ENCODE measurements at regions not wholly inside any gene's neighbourhood (a gene's known extent, or its start where the extent isn't known, plus 50 kb on each side); places are given as distances from the start of the nearest gene placed in this dataset.

- intact Hi-C loops (cut with DNase I), result no loop called here
- H3K27ac ChIP-seq, result no peak overlapping the region
- H3K9me3 ChIP-seq, result no peaks in the 10 kb centered on the region
- H3K36me3 ChIP-seq, result no peaks in the 10 kb centered on the region
- ATAC-seq (no peak), DNase-seq (no peak)
- H3K4me1 ChIP-seq, result no peaks in the 10 kb centered on the region
- TF ChIP-seq CTCF (IDR thresholded peaks at IDR 0.05), result no peak
- no peak overlapping the region for H3K4me3 ChIP-seq
- no peaks in the 10 kb centered on the region for H3K27me3 ChIP-seq
Measured at GRCh38 chr1:168821434-168821833, 92.4 kb upstream of the DPT start.

- no peak for ATAC-seq
- Histone ChIP-seq H3K27ac (no peak overlapping the region), H3K9me3 (no peaks in the 10 kb centered on the region), H3K27me3 (no peaks in the 10 kb centered on the region), H3K4me1 (no peaks in the 10 kb centered on the region), H3K4me3 (no peak overlapping the region), H3K36me3 (no peaks in the 10 kb centered on the region)
- intact Hi-C loops (cut with DNase I), result no loop called here
- no peak for TF ChIP-seq CTCF (IDR thresholded peaks at IDR 0.05)
- no peak for DNase-seq
Measured at GRCh38 chr1:168822911-168823310, 93.9 kb upstream of the DPT start.

- TF ChIP-seq CTCF (IDR thresholded peaks at IDR 0.05), result no peak
- Histone ChIP-seq H3K27me3 (no peaks in the 10 kb centered on the region), H3K9me3 (no peaks in the 10 kb centered on the region), H3K4me3 (no peak overlapping the region), H3K27ac (no peak overlapping the region), H3K36me3 (no peaks in the 10 kb centered on the region), H3K4me1 (no peaks in the 10 kb centered on the region)
- DNase-seq (no peak), ATAC-seq (no peak)
- intact Hi-C loops (cut with DNase I), result no loop called here
Measured at GRCh38 chr1:168823988-168824387, 95.0 kb upstream of the DPT start.

- Histone ChIP-seq H3K4me3 (no peak overlapping the region), H3K27ac (no peak overlapping the region), H3K4me1 (no peaks in the 10 kb centered on the region), H3K9me3 (no peaks in the 10 kb centered on the region), H3K27me3 (no peaks in the 10 kb centered on the region), H3K36me3 (no peaks in the 10 kb centered on the region)
- no peak for ATAC-seq
- TF ChIP-seq CTCF (IDR thresholded peaks at IDR 0.05), result no peak
- intact Hi-C loops (cut with DNase I), result no loop called here
- no peak for DNase-seq
Measured at GRCh38 chr1:168824418-168825065, 95.5 kb upstream of the DPT start.

- no peaks in the 10 kb centered on the region for H3K27me3 ChIP-seq
- no peak overlapping the region for H3K27ac ChIP-seq
Measured at GRCh38 chr1:168825129-168825528, 96.1 kb upstream of the DPT start.

More at GRCh38 chr1:168825129-168825528, 96.1 kb upstream of the DPT start:
- no peak overlapping the region for H3K4me3 ChIP-seq
- ATAC-seq (no peak), DNase-seq (no peak)
- no peak for TF ChIP-seq CTCF (IDR thresholded peaks at IDR 0.05)
- no peaks in the 10 kb centered on the region for H3K4me1 ChIP-seq
- H3K9me3 ChIP-seq, result no peaks in the 10 kb centered on the region
- no peaks in the 10 kb centered on the region for H3K36me3 ChIP-seq
- intact Hi-C loops (cut with DNase I), result no loop called here

Data from left lung (tissue), 4 donors.